ENCODE measurements at regions not wholly inside any gene's neighbourhood (a gene's known extent, or its start where the extent isn't known, plus 50 kb on each side); places are given as distances from the start of the nearest gene placed in this dataset.
"Not testable (repeated sequence)": the region's sequence is repeated elsewhere in the genome, so short reads cannot be mapped to it uniquely, and the experiment has no call there.

DNA sequence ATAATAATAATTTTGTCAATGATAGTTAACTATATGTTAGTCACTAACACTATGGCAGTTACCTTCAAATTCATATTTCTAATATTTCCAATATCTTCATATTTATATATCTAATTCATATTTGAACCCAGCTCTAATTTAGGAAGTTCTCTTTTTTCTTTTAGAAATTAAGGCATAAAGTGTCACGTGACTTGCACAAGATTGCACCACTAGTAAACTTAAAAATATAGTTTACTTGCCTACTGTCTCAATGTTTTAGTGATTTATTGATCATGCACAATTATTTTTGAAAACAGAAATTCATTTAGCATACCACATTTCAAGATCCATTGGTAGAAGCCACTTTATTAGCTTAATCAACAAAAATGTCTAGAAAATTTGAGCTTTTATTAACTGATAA, 508.7 kb upstream of the ZNF337 start:
- peaks cover 12% of the 10 kb centered on the region for H3K9me3 Mint-ChIP-seq
- peaks cover 12% of the 10 kb centered on the region for H3K4me1 Mint-ChIP-seq (ENCODE audit: low read depth)
- H3K27me3 Mint-ChIP-seq (ENCODE audit: low read depth), result peaks cover 20% of the 10 kb centered on the region
- DNase-seq (no peak), ATAC-seq (no peak)
- no peak overlapping the region for H3K4me3 Mint-ChIP-seq
- no peaks in the 10 kb centered on the region for H3K36me3 Mint-ChIP-seq (ENCODE audit: insufficient read depth)

DNA sequence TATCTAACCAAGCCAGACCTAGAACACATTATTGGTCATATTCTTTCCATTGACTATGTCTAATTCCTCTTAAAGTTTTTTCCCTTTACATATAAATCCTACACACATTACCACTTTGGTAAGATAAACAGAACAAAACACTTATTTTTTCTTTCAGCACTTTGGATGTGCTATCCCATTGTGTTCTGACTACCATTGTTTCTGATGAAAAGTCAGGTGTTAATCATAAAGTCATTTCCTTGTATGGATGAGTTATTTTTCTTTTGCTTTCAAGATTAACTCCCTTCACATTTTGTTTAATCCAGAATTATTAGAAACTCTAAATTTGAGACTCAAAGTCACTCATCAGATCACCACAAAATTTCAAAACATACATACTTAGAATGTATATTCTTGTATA, 504.4 kb upstream of the ZNF337 start:
- not testable (repeated sequence) for H3K27me3 Mint-ChIP-seq (ENCODE audit: low read depth); DNase-seq; H3K4me3 Mint-ChIP-seq; ATAC-seq; H3K4me1 Mint-ChIP-seq (ENCODE audit: low read depth); H3K36me3 Mint-ChIP-seq (ENCODE audit: insufficient read depth)
- H3K9me3 Mint-ChIP-seq, result peaks cover 14% of the 10 kb centered on the region

DNA sequence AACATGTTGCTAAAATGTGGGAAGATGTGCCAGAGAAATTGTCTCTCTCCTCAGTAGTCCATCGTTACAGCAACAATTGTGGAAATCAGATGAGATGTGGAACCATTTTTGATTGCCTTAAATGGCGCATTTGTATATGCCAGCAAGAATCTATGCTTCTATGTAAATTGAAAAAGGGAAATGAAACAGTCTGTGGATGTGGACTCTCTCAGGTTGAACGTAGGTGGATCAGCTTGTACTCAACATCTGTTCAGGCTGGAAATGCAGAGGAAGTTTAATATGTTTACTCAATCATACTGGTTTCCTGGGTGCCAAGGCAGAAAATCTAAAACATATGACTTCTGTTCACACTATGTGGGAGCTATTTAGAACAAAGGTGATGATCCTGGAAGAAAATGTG, 490.7 kb upstream of the ZNF337 start:
- not testable (repeated sequence) for H3K27me3 Mint-ChIP-seq (ENCODE audit: low read depth); H3K9me3 Mint-ChIP-seq; H3K4me1 Mint-ChIP-seq (ENCODE audit: low read depth); H3K4me3 Mint-ChIP-seq; ATAC-seq; H3K36me3 Mint-ChIP-seq (ENCODE audit: insufficient read depth); DNase-seq

DNA sequence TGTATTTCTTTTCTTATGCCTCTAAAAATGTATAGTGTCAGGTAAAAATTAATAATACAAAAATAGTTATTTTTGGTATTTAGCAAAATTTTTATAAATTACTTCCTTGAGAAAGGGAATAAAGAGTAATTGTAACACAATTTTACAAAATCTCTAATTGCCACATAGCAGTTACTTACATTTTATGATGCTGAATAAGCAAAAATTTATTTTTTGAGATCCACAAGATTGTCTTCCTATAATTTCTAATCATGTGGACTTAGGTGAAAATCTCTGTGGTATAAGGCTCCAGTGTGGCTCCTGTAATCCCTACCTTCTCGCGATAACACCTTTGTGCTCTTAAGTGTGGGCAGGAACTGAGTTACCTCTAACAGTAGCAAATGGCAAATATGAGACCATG, 487.1 kb upstream of the ZNF337 start:
- ATAC-seq; DNase-seq; H3K36me3 Mint-ChIP-seq (ENCODE audit: insufficient read depth); H3K9me3 Mint-ChIP-seq; H3K4me3 Mint-ChIP-seq; H3K27me3 Mint-ChIP-seq (ENCODE audit: low read depth); H3K4me1 Mint-ChIP-seq (ENCODE audit: low read depth): not testable (repeated sequence)

DNA sequence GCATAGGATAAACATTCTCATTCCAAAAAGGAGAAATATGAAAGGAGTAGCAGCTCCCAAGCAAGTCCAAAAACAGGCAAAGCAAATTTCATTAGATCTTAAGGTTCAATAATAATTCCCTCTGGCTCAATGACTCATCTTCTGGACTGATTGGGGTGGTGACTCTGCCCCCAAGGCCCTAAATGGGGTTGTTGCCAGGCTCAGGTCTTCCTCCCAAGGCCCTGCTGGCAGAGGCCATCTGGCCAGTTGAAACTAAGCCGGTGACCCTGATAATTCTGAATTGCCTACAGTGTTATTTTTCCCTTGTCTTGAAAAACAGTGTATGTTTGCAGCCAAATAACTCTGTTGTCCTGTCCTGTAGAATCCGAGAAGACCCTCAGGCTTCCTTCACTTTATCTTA, 484.7 kb upstream of the ZNF337 start:
- H3K36me3 Mint-ChIP-seq (ENCODE audit: insufficient read depth); H3K27me3 Mint-ChIP-seq (ENCODE audit: low read depth); H3K9me3 Mint-ChIP-seq; ATAC-seq; H3K4me3 Mint-ChIP-seq; H3K4me1 Mint-ChIP-seq (ENCODE audit: low read depth); DNase-seq: not testable (repeated sequence)

DNA sequence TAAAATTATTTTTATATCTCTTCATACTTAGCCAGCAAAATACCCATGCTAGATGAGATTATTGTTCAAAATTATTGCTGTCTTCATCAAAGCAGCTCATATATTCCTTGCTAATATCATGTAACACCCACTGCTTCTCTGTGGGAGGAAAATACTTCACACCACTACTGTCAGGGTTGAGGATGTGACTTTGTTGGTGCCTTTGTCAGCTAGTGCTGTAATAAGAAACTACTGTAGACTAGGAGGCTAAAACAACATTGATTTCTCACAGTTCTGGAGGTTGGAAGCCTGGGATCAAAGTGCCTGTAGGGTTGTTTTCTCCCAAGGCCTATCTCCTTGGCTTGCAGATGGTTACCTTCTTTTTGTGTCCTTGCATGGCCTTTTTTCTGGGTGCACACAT, 475.2 kb upstream of the ZNF337 start:
- DNase-seq; H3K4me3 Mint-ChIP-seq; H3K4me1 Mint-ChIP-seq (ENCODE audit: low read depth); H3K36me3 Mint-ChIP-seq (ENCODE audit: insufficient read depth); H3K9me3 Mint-ChIP-seq; ATAC-seq; H3K27me3 Mint-ChIP-seq (ENCODE audit: low read depth): not testable (repeated sequence)

DNA sequence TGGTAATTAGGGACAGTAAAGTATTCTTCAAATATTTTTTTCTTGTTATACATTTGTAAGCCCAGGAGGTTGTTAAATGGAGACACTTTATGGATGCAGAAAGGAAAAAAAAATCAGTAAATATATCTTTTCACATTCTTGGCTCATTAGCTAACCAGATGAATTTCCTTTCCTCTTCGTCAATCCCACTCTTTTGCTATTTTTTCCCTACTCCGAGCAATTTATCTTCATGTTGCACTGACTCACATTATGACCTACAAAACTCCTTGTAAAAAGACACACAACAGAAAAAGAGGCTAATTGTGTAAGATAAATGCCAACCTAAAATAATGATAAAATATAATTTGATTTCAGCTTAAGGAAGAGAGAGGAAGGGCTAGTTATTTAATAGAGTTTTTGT, 472.9 kb upstream of the ZNF337 start:
- ATAC-seq (no peak), DNase-seq (no peak)
- H3K27me3 Mint-ChIP-seq (ENCODE audit: low read depth), result no peaks in the 10 kb centered on the region
- no peak overlapping the region for H3K4me3 Mint-ChIP-seq
- H3K36me3 Mint-ChIP-seq (ENCODE audit: insufficient read depth), result no peaks in the 10 kb centered on the region
- H3K4me1 Mint-ChIP-seq (ENCODE audit: low read depth), result no peaks in the 10 kb centered on the region
- no peaks in the 10 kb centered on the region for H3K9me3 Mint-ChIP-seq

DNA sequence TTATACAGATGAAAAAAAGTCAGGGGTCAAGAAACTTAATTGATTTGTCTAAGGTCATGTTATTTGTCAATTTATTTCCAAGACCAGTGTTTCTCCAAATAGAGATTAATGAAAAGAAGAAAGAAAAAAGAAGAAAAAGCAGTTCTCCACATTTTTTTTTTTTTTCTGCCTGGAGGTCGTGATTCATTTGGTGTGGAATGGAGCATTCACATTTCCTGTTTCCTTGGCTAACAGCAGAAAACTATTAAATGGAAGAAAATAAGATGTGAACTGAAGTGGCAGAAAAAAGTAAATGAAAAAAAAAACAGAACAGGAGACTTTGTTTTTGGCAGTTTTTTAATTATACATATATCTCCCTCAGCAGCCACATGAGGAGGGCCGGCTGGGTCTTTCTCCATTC, 470.8 kb upstream of the ZNF337 start:
- H3K27me3 Mint-ChIP-seq (ENCODE audit: low read depth), result no peaks in the 10 kb centered on the region
- no peak overlapping the region for H3K4me3 Mint-ChIP-seq
- no peak for DNase-seq
- H3K36me3 Mint-ChIP-seq (ENCODE audit: insufficient read depth), result no peaks in the 10 kb centered on the region
- no peaks in the 10 kb centered on the region for H3K9me3 Mint-ChIP-seq
- H3K4me1 Mint-ChIP-seq (ENCODE audit: low read depth), result no peaks in the 10 kb centered on the region
- no peak for ATAC-seq

DNA sequence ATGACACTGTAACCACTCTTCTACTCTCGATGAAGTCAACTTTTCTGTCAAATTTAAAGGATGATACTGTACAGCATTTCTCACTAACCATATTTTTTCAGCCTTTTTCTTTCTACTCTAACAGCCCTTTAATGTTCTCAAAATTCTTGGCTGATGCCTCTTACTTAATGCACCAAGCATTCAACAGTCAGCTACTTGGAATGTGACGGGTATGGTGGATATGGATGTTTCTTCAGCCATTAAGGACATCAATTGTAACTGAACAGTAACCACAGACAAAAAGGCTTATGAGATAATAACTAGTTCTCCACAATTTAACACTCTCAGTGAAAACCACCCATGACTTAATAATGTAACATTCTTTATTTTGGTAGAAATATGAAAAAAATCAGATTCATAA, 467.2 kb upstream of the ZNF337 start:
- H3K9me3 Mint-ChIP-seq, result no peaks in the 10 kb centered on the region
- no peaks in the 10 kb centered on the region for H3K36me3 Mint-ChIP-seq (ENCODE audit: insufficient read depth)
- no peak overlapping the region for H3K4me3 Mint-ChIP-seq
- no peak for ATAC-seq
- no peaks in the 10 kb centered on the region for H3K27me3 Mint-ChIP-seq (ENCODE audit: low read depth)
- no peak for DNase-seq
- H3K4me1 Mint-ChIP-seq (ENCODE audit: low read depth), result no peaks in the 10 kb centered on the region

DNA sequence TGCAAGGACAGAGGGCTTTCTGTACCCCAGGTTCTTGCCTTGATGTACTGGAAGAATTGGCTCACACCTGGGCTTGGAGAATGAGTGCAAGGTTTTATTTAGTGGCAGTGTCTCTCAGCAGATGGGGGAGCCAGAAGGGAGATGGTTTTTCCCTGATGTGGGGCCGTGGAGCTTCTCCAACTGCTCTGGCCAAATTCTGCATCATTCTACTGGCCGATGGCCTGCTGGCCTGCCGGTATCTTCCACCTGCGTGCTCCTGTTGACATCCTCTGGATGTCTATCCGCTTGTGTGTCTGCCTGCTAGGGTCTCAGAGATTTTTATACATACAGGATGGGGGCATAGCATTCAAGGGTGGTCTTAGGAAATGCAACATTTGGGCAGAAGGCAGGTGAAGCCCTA, 466.5 kb upstream of the ZNF337 start:
- not testable (repeated sequence) for H3K4me3 Mint-ChIP-seq; H3K27me3 Mint-ChIP-seq (ENCODE audit: low read depth); ATAC-seq; H3K36me3 Mint-ChIP-seq (ENCODE audit: insufficient read depth); H3K9me3 Mint-ChIP-seq; H3K4me1 Mint-ChIP-seq (ENCODE audit: low read depth); DNase-seq

DNA sequence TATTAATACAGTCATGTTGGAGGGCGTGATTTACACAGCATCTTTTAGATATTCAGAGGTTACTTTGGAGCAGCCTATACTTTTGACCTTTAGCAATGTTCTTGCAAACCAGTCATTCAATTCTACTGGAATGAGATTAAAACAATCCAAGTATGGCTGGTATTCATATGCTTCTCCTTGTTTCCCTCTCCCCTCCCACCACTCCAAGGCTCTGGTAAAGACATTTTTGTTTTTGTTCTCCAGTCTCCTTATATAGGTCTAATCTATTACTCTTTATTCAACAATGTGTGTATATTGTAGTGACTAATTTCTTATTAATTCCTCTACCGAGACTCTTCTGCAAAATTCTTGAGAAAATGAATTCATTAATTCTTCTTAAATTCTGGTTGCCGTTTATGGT, 465.1 kb upstream of the ZNF337 start:
- not testable (repeated sequence) for H3K9me3 Mint-ChIP-seq; H3K36me3 Mint-ChIP-seq (ENCODE audit: insufficient read depth); DNase-seq; H3K4me3 Mint-ChIP-seq; ATAC-seq; H3K4me1 Mint-ChIP-seq (ENCODE audit: low read depth); H3K27me3 Mint-ChIP-seq (ENCODE audit: low read depth)

DNA sequence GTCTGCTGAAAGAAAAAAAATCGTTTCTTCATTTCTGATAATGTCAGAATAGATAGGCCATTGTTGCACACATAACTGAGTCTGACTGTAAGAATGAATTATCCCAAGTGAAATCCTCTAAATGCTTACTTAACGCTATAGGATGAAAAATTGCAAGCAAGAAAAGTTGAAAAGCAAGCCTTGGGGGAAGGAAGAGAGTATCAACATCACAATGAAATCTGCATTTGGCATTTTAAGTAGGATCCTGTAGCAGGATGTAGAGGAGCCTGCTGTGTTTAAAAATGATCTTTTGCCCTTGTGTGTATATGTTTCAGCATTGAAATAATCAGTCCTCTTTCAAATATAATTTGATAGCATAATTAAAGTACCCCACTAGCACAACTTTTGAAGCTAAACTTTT, 464.3 kb upstream of the ZNF337 start:
- DNase-seq; ATAC-seq; H3K4me1 Mint-ChIP-seq (ENCODE audit: low read depth); H3K9me3 Mint-ChIP-seq; H3K27me3 Mint-ChIP-seq (ENCODE audit: low read depth); H3K36me3 Mint-ChIP-seq (ENCODE audit: insufficient read depth); H3K4me3 Mint-ChIP-seq: not testable (repeated sequence)

DNA sequence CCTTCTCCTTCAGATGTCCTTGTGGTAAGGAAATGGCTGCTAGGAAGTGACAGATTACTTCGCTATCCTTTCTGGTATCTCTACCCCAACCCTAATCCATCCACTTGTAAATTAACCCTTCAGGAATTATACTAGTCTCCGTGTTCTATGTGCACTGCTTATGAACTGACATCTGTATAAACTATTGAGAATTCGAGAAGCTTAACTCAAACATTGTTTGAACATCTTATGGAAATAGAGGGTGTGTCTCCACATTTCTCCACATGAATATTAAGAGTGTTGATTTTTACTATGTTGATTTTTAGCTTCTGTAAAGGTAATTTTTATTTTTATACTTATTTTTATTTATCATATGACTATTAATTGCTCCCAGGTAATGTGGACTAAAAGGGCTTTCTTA, 457.6 kb upstream of the ZNF337 start:
- Mint-ChIP-seq H3K27me3 (ENCODE audit: low read depth) (peaks cover 2% of the 10 kb centered on the region), H3K36me3 (ENCODE audit: insufficient read depth) (no peaks in the 10 kb centered on the region), H3K4me1 (ENCODE audit: low read depth) (no peaks in the 10 kb centered on the region), H3K4me3 (no peak overlapping the region), H3K9me3 (no peaks in the 10 kb centered on the region)
- ATAC-seq (no peak), DNase-seq (no peak)

DNA sequence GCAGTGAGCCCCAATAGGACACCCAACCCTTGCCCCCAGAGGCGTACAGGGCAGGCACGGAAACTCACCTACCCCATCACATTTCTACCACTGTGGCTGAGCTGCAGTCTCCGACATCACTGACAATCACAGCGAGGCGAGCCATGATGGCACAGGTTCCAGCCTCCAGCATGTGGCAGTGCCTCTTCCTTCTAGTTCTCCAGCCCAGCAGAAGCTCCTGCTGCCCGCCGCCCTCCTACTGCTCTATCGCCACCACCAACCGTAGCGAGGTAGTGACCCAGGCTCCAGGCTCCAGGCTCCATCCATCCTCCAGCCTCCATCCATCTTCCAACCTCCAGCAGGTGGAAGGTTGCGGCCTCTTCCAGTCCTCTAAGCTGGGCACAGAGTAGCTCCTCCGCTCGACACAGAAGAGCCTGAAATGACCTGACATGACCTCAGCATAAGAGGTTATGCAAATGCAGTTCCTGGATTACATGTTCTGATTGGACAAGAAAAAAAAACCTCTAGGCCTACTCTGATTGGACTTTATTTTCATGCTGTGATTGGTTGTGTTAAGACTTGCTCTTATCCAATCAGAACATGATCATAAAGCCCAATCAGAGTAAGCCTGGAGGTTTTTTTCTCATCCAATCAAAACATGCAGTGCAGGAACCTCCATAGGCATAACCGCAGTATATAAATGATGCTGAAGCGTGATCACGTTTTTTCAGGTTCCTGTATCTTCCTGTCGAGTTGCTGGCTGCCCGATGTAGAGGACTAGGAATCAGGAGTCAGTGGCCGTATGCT, 438.9 kb upstream of the ZNF337 start:
- Mint-ChIP-seq H3K27me3 (ENCODE audit: low read depth) (no peaks in the 10 kb centered on the region), H3K9me3 (no peaks in the 10 kb centered on the region), H3K36me3 (ENCODE audit: insufficient read depth) (no peaks in the 10 kb centered on the region), H3K4me1 (ENCODE audit: low read depth) (no peaks in the 10 kb centered on the region), H3K4me3 (no peak overlapping the region)
- no peak for DNase-seq
- no peak for ATAC-seq

DNA sequence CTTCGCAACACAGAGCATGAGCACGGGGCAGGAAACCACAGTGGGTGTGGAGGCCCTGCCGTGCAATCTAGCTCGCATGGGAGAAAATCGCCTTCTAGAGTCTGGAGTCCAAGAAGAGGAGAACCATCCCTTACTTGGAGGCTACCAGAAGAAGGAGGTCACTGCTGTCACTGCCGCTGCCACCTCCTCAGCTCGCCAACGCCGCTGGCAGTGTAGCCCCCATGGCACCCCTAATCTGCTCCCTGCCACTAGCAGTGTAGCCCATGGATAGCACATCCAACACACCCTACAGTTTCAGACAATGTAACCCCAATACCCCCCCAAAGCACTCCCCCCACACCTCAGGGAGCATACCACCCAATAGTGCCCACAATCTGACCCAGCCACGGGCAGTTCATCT, 438.0 kb upstream of the ZNF337 start:
- no peak for DNase-seq
- Mint-ChIP-seq H3K4me3 (no peak overlapping the region), H3K36me3 (ENCODE audit: insufficient read depth) (no peaks in the 10 kb centered on the region), H3K9me3 (no peaks in the 10 kb centered on the region), H3K4me1 (ENCODE audit: low read depth) (no peaks in the 10 kb centered on the region), H3K27me3 (ENCODE audit: low read depth) (no peaks in the 10 kb centered on the region)
- ATAC-seq, result no peak

DNA sequence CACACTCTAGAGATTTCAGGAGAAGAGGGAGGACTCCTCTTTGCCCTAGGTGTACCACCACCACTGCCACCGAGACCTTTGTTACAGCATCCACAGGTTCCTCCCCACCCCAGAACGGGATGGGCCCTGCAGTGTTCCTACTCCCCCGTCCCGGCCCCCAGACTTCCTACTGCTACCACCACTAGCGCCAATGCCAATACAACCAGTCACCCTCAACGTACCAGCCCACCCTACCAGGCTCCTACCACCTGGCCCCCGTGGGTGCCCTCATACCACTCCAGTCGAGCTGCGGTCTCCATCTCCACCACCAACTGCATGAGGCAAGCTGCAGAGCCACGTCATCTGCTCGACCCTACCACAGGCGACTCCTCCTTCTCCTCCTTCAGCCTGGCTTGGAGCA, 437.1 kb upstream of the ZNF337 start:
- H3K27me3 Mint-ChIP-seq (ENCODE audit: low read depth); DNase-seq; H3K36me3 Mint-ChIP-seq (ENCODE audit: insufficient read depth); H3K9me3 Mint-ChIP-seq; H3K4me3 Mint-ChIP-seq; ATAC-seq; H3K4me1 Mint-ChIP-seq (ENCODE audit: low read depth): not testable (repeated sequence)
